GM19463 (cell line): ENCODE measurements at regions not wholly inside any gene's neighbourhood (a gene's known extent, or its start where the extent isn't known, plus 50 kb on each side); places are given as distances from the start of the nearest gene placed in this dataset.

Source experiments
- ATAC-seq: cut with Tn5 transposase; IDR thresholded peaks from one replicate; pipeline ENCODE4 v1.9.1; 2021; ENCODE audit warnings: mild to moderate bottlenecking, moderate library complexity; ENCODE audit not compliant: unreplicated experiment

DNA sequence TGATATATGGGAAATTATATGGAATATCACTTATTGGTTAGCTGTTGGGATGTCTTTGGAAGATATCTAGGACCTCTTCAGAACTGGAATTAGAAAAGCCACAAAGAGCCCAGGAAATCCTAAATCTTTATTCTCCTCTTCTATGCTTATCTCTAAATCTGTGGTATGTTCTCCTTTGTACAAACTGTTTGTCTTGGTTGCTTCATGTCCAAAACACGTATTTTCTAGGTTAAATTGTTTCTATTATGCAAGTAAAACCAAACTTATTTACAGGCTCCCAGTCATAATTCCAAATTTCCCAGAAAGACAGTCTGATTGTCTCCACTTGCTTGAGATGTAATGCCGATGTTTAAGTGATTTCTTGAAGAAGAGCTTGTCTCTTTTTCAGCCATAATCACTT lies 650.9 kb downstream of the CDH11 start:
- no peak for ATAC-seq

DNA sequence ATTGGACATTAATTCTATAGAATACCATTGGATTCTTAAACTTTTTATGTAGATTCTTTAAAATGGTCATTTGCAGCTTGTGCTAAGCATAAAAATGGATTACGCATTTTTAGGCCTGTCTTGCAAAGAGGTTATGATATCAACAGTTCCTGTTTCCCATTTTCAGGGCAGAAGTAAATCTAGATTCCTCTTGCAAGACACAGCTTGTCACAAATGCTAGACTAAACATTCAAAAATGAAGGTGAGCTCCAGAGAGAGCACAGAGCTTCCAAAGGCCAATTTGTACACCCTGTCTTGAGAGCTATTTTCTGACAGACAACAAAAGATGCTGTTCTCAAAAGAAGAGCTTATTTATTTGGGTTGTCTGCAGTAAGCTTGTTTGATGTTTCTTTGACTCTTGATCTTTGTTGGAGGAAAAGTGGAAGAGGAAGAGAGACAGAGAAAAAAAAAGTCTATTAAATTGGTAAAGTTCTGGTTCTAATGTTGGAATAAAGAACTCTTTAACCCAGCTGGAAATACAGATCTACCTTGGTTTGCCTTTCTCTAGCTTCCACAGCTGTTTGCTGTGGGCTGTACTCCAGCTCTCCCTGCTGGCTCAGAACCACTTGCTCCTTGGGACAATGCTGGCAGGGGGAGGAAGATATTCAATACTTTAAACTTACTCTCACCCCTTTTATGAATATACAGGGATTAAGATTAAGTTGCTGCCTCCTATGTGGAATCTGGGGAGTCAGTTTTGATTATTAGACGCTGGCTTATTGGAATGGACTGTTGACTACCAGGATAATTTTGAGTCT lies 651.8 kb downstream of the CDH11 start:
- ATAC-seq, result no peak

DNA sequence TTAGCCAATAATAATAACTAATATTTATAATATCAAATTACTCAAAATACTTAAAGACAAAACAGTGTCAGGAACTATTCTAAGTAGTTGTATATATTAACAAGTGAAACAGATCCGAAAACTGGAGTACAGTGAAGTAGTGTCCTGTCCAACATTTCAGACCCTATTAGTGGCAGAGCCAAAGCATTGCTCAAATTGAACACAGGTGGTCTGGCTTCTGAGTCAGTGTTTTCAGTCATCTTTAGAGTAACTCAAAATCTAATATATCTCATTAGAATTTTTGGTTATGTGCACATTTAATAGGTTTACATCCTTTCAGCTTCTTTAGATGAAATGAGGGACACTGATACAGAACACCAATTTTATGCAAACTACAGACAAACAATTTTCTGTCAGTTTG lies 652.5 kb downstream of the CDH11 start:
- ATAC-seq, result no peak

DNA sequence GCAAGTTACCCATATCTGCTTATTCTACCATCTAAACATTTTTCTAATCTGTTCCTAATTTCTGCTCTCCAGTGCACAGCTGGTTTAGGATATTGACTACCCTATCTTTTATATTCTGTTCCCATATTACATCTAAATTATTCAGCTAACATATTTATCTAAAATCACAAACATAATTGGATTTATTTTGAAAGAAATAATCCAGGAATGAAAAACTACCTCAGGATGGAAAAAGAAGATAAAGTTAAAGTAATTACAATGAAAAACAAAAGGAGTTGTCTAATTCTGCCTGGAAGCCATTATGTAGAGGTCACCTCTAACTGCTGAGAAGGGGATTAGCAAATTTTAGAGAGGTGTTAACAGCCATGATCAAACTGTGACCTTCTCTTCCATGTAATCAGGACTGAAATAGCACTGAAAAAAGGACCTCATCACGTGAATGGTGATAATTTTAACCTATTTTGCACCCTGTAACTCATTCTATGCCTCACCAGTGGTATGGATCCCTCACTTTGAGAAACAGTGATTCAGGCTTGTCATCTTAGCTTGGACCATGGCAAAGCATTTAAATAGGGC lies 653.3 kb downstream of the CDH11 start:
- ATAC-seq, result no peak

DNA sequence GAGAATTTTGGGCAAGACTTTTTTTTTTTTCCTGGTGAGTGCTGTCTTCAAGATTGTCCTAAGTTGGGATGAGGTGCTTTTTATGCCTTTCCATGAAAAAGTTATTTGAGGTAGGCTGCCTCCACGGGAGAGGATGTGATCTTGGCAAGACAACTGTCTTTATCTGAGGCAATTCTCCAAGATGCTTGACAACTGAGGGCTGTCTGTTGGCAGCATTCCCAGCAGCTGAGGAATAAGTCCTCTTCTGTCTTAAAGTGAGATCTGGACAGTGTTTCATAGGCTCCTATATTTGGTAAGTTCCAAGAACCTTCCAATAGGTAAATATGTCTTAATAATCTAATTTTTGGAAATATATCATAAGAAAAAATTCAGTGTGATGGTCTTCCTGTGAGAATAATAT lies 662.0 kb downstream of the CDH11 start:
- ATAC-seq, result no peak

DNA sequence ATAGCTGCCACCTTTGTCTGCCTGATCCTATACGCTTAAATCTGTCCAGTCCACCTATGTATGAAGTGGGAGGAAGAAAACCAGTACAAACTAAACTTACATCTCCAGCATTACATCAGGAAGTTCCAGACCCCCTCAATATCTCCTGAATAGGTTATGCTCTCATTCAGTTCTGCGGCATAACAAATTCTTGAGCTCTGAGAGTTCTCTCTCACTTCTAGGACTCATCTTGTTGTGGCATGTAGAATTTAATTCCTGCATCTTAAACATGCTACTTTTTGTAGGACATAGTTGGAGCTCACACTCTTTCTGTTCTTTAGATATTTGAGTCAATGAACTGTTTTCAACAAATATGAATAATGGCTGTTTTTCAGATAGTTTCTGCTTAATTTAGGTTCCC lies 662.5 kb downstream of the CDH11 start:
- ATAC-seq, result no peak

DNA sequence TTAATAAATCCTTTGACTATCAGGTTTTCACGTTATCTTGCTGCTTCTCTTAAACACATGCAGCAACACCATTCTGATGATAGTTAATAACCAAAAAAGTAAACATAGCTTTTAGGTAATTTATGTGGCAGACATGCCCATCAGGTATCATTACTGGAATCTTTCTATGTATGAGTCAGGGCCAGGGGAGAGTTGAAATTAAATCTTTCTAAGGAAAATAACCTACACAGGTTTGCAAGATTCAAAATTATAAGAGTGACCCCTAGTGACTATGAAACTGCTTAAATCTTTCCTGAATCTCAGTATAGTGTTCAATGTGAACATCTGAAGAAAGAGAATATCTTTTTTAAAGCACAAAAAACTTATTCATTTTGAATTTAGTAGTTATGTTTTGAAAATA lies 666.6 kb downstream of the CDH11 start:
- ATAC-seq, result no peak

DNA sequence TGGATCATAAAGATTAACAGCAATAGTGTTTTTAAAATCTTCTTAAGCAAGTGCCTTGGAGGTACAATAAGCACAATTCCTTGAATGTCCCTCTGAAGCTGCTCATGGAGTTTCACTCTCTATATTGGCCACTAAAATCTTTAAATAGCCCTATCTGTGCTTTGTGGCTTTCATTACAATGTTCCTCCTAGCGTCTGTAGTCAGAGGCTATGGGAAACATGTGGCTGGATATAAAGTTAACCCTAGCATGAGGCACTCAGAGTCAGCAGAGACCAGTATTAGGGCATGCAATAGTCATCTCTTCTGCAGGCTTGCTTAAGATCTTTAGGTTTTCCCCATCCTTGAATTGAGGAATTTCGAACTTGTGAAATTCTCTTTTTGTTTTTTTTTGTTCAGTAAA lies 668.2 kb downstream of the CDH11 start:
- ATAC-seq, result no peak

DNA sequence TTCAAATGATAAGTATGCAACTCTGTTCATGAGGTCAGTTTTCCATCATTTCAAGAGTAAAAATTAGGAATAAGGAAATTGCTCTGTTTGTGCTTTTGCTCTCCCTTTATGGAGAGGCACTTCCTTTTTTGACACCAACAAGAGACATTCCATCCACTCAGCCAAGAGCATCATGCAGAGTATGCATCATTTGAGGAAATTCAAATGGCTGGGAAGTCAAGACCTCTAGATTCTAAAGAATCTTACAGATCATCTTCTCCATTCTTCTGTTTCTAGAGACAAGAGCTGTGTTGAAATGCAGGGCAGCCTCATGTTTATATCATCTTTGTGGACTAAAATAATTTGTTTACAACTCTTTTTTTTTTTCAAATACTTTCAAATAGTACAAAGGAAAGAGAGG lies 669.4 kb downstream of the CDH11 start:
- no peak for ATAC-seq

DNA sequence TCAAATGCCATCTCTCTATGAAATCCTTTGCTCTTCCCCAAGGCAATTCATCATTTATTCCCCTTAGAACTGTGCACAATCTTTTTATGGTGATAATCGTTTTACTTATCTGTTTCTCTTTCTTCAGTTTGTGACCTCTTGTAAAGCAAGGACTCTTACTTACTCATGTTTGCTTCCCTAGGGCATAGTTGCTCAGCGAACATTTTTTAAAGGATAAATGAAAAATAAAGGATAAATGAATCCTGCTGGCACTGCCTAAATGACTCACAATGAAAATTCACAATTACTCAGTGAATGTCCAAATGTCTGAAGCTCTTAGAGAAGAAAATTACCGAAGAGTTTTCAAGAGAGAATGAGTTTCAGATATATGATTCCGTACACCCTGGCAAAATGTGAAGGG lies 671.7 kb downstream of the CDH11 start:
- no peak for ATAC-seq

DNA sequence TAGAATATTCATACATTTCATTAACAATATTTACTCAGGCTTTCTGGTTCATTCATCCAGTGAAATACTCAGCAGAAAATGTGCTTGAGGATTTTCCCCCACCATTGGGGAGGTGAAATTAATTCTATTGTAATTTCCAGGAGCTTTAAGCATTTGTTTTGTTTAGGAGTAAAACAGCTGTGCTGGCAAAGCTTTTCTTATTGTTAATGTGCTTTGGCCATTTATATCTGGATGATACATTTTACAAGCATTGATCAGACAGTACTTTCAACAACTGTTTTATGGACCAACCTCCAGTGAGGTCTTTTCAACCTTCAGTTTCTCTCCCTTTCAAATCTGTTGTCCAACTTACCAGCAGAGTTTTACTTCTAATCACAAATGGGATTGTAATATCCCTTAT lies 672.4 kb downstream of the CDH11 start:
- no peak for ATAC-seq

DNA sequence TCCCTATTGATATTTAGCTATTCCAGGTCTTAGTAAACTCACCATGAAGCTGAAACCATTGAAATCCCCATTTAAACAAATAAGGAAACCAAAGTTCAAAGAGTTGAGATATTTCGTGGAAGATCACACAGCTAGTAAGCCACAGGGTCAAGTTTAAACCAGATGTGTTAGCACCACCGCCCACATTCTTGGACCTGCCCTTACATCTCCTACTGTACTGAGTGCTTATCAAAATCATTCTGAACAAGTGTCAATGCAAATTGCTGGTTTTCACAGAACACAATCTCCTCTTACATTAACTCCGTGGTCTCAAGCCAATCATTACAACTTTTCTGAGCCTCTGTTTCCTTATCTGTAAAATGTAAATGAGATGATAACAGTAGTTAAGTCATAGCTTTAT lies 676.2 kb downstream of the CDH11 start:
- no peak for ATAC-seq

DNA sequence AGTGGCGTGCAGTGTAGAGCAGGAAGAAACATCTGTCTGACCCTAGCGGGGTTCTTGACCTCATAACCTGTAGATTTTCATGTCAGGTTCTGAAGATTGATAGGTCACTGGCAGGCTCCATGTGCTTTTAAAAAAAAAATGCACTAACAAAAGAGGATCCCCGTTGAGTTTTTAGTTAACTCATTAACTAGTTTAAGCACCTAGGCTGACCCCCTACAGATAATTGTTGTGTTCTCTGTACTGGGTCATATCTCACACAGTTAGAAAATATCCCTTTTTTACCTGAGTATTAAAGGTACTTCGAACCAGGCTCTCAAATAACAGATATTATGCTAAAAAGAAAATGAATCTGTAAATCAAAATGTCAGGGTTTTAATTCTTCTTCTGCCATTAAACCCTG lies 676.6 kb downstream of the CDH11 start:
- ATAC-seq, result no peak

DNA sequence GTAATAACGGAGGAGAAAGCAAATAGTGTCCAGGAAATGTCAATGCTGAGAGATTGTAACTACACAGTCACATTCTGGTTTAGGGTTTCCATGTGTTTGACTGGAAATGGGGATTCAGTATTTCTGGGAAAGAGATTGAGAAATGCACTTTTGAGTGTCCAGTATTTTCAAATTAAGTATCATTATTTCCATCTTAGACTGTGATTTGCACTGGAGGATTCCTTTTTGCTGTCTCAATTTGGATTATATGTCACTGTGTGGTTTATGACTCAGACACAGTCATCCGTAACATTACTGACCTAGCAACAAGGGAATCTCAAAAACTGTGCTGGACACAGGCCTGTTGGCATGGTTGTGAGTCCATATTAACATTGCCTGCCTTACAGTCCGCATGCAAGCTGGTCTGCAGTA lies 681.4 kb downstream of the CDH11 start:
- no peak for ATAC-seq

DNA sequence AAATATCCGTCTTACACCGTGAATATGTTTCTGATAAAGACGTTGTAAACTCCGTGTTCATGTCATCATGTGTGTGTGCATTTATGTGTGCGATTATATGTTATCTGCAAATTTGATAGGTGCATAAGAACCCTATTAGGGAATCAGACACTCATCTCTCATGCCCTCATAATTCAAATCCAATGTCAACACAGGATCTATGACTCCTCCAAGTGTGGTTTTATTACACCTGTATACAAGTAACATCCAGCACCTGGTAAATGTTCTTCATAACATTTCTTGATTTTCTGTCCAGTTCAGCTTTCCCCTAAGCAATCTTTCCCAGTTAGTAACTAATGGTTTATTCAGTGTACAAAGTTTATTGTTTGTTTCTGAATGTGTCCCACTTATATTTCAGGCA lies 681.9 kb downstream of the CDH11 start:
- ATAC-seq, result no peak

DNA sequence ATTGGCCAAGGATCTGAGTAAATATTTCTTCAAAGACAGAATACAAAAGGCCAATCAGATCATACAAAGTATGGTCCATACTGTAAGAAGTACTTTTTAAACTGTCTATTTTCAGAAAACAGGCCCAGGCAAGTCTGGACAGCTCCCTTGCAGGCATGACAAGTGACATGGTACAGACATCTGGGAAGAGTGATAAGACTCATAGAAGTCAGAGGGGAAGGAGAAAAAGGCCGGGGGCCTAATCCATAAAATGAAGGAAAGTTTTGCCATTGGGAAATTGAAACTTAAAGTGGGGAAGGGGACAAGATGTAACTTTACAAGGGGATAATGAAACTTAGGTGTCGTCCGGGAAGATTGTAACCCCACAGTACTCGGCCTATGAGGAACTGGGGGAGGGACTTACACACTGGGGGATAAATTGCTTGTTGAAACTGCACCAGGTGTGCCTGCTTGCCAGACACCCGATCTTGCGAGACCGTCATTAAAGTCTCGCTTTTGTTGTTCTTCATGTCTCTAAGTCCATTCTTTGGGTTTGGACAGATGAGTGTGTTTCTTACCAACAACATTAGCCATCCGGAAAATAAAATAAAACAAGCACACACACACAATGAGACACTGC lies 684.0 kb downstream of the CDH11 start:
- ATAC-seq, result no peak

DNA sequence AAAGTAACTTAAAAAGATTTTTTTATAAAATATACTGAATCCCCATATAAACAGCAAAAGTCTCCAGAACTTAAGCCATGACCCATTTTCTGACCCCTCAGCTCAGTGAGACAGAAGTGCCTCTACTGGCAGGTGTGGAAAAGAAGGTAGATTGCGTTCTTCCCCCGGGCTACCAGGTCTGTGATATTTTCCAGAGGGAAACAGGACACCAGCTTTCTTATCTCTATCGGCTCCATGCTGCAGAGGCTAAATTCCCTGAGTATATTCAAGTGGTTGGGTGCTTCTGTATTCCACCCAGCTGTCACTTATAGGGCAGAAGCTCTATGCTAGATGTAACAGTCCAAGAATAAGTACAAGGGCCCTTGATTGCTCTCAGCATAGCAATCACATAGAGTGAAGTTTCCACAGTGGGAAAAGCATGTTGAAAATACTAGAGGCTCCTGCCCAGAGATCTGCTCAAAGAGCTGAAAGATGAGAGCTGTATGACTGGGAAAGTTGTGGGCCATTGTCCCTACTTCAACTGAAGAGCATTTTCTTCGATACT lies 687.3 kb downstream of the CDH11 start:
- no peak for ATAC-seq

DNA sequence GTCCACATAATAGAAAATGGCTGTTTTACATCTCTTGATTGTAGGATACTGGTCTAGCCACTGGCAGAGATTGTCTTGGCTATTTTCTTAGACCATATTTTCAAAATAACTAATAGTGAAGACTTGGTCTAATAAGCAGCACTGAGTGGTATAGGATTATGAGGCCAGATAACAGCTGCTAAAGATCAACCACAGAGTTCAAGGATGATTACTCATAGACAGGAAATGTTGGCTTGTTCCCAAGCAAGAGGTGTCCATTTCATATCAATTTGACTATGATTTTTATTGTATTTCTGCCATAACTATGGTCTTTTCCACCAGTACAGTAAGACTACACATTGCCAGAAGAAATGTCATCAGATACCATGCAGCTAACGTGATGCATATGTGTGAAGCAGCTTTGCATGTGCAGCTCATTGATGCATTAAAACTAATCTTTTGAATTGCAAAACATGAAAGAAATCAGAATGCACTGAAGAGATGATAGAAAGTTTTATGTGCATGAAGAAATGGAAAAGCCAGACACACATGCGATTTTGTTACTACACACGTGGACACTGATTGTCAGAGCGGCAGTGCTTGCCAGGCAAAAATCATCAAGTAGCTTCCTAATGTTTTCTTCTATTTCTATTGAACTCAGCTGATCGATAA lies 693.3 kb downstream of the CDH11 start:
- no peak for ATAC-seq

DNA sequence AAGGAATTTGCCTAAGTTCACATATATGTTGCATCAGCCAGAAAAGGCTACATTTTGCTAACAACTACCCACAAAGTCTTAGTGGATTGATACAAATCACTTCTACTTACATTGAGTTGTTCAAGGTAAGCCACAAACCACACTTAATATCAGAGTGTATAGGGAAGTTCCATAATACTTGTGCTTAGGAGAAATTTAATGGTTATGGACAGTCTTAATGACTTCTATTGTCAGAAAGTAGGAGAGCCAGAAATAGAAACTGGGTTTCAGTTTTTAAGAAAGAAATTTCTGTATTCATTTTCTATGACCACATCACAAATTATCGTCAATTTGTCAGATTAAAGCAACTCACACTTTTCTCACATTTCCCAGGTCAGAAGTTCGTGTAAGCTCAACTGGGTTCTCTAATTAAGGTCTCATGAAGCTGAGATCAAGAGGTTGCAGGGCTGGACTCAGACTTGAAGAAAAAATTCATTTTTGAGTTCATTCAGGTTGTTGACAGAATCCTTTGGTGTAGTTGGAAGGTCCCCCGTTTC lies 695.7 kb downstream of the CDH11 start:
- ATAC-seq, result no peak

DNA sequence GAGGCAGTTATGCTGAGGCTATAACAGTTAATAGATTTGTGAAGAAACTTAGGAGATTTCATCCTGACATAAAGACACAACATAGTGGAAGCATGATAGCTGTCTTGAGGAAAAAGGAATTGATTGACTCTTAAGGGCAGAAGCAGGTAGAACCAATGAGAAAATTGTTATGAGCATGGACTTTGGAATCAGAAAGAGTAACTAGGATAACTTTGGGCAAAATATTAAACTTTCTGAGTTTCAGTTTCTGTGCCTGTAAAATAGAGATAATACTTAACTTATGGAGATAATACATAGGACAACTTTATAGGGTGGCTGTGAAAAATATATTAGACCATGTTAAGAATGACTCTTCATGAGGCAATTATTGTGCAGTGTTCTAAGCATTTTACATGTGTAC lies 696.5 kb downstream of the CDH11 start:
- no peak for ATAC-seq

DNA sequence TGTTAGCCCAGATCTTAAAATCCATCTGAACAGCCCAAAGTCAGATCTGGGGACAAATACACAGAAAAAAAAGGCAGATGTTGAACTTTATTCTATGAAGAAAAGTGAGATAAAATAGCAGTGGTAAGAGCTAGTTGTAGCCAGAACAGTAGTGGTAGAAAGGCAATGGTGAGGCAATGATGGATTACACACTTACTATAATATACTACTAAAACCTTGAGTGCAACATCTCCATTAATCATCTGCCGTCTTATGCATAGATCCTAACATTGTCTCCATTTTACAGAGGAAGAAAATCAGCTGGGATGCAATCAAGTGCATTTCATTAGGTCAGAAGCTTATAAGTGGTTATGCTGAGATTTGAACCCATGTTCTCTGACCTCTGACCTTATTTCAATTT lies 699.6 kb downstream of the CDH11 start:
- ATAC-seq, result no peak
